Gastroesophageal sphincter (tissue), 4 donors: ENCODE measurements at regions not wholly inside any gene's neighbourhood (a gene's known extent, or its start where the extent isn't known, plus 50 kb on each side); places are given as distances from the start of the nearest gene placed in this dataset.
A peak's percentile ranks its signal among the peaks of the same experiment; 100 is the strongest.

Experiments
- ATAC-seq: fragments of 150-250 bp; one replicate; pipeline ENCODE4 v1.9.1; 2016; ENCODE audit warnings: mild to moderate bottlenecking, moderate library complexity
- H3K27ac ChIP-seq, 4 donors: fragments of 200-600 bp; sonication (generic) in 3 of 4; 1 replicate in 3 of 4; 2 replicates in 1 of 4; pipeline ENCODE4 v1.5.1; 2016 to 2019
- H3K27me3 ChIP-seq: fragments of 200-600 bp; sonication (generic); one replicate; pipeline ENCODE4 v1.5.1; 2019
- H3K36me3 ChIP-seq, 2 donors: fragments of 200-600 bp; sonication (generic); one replicate each; pipeline ENCODE4 v1.5.1; 2019; ENCODE audit warnings: control low read depth in 1 of 2
- H3K4me1 ChIP-seq, 3 donors: fragments of 200-600 bp; sonication (generic); 1 replicate in 2 of 3; 2 replicates in 1 of 3; pipeline ENCODE4 v1.5.1; 2016 to 2019; ENCODE audit warnings: control low read depth in 2 of 3
- H3K4me3 ChIP-seq, 2 donors: fragments of 200-600 bp; sonication (generic); one replicate each; pipeline ENCODE4 v1.5.1; 2019; ENCODE audit warnings: mild to moderate bottlenecking in 1 of 2, moderate library complexity in 1 of 2
- H3K9me3 ChIP-seq, 3 donors: fragments of 200-600 bp; sonication (generic); one replicate each; pipeline ENCODE4 v1.5.1; 2017 to 2019; ENCODE audit warnings: control low read depth in 2 of 3
- EP300 ChIP-seq: sonication (generic); formaldehyde crosslinking; IDR thresholded peaks from one replicate; pipeline ENCODE4 v1.6.1; 2017; ENCODE audit warnings: antibody characterized with exemption, mild to moderate bottlenecking
- POLR2A ChIP-seq, 2 donors: fragments of 450-650 bp; IDR thresholded peaks; one replicate each; pipeline ENCODE4 v1.6.1; 2017; ENCODE audit warnings: antibody characterized with exemption in 2 of 2, mild to moderate bottlenecking in 2 of 2, moderate library complexity in 1 of 2
- POLR2AphosphoS5 ChIP-seq: sonication (generic); formaldehyde crosslinking; IDR thresholded peaks from one replicate; pipeline ENCODE4 v1.6.1; 2017; ENCODE audit warnings: antibody characterized with exemption
- WGBS, 2 donors: methylation state at CpG; one replicate each; pipeline ENCODE4 v1.1.5; 2018; ENCODE audit warnings: low coverage in 1 of 2; 5-methylcytosine and 5-hydroxymethylcytosine counted together
- TF ChIP-seq, protein P1 (sequence below), 4 experiments: fragments of 200-600 bp in 2 of 4; fragments of 450-650 bp in 2 of 4; sonication (generic) in 1 of 4; IDR thresholded peaks; one replicate each; pipeline ENCODE4 v1.5.1; 2017 to 2019; ENCODE audit warnings: antibody characterized with exemption in 4 of 4, mild to moderate bottlenecking in 2 of 4, moderate library complexity in 2 of 4

GRCh38 chrX:124540474-124540873, 194.1 kb downstream of the SH2D1A start:
- Histone ChIP-seq H3K36me3 (no peaks in the 10 kb centered on the region), H3K27ac (no peak overlapping the region), H3K27me3 (no peaks in the 10 kb centered on the region), H3K4me3 (no peak overlapping the region), H3K4me1 (no peaks in the 10 kb centered on the region), H3K9me3 (no peaks in the 10 kb centered on the region)
- 72 to 100% methylated on average over 1 to 5 of the region's 5 CpGs for WGBS, 2 donors
- no peak for TF ChIP-seq POLR2A (IDR thresholded peaks at IDR 0.05)
- no peak for TF ChIP-seq POLR2AphosphoS5
- TF ChIP-seq, protein P1, sequence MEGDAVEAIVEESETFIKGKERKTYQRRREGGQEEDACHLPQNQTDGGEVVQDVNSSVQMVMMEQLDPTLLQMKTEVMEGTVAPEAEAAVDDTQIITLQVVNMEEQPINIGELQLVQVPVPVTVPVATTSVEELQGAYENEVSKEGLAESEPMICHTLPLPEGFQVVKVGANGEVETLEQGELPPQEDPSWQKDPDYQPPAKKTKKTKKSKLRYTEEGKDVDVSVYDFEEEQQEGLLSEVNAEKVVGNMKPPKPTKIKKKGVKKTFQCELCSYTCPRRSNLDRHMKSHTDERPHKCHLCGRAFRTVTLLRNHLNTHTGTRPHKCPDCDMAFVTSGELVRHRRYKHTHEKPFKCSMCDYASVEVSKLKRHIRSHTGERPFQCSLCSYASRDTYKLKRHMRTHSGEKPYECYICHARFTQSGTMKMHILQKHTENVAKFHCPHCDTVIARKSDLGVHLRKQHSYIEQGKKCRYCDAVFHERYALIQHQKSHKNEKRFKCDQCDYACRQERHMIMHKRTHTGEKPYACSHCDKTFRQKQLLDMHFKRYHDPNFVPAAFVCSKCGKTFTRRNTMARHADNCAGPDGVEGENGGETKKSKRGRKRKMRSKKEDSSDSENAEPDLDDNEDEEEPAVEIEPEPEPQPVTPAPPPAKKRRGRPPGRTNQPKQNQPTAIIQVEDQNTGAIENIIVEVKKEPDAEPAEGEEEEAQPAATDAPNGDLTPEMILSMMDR (IDR thresholded peaks at IDR 0.05) = no peak
- no peak for TF ChIP-seq EP300
- no peak for ATAC-seq

DNA sequence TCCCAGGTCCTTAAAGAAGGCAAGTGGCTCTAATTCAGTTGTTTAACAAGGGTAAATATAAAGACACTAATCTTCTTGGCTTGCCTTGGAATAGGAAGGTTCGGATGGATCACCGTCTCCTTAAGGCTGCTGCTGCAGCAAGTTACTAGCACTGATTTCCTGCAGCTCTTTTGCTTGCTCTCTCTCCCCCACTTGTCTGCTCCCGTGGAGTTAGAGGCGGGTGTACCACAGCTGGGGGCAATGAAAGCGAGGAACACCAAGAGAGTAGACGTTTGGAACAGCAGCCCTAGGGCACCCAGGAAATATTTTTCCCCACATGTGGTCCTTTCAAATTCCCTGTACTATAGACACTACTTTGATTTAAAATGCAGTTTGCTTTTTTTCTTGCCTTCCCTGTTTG, 202.2 kb downstream of the SH2D1A start:
- 42% methylated on average over 3 of the region's 6 CpGs; no CpG with 5 or more reads in 1 of the 2 donors for WGBS, 2 donors
- TF ChIP-seq POLR2AphosphoS5 (no peak), EP300 (no peak), POLR2A (IDR thresholded peaks at IDR 0.05) (no peak)
- TF ChIP-seq, protein P1 (IDR thresholded peaks at IDR 0.05) = no peak
- no peak overlapping the region for H3K4me3 ChIP-seq
- no peaks in the 10 kb centered on the region for H3K36me3 ChIP-seq
- no peak for ATAC-seq
- H3K4me1 ChIP-seq = no peaks in the 10 kb centered on the region
- no peak overlapping the region for H3K27ac ChIP-seq
- no peaks in the 10 kb centered on the region for H3K9me3 ChIP-seq
- no peaks in the 10 kb centered on the region for H3K27me3 ChIP-seq

DNA sequence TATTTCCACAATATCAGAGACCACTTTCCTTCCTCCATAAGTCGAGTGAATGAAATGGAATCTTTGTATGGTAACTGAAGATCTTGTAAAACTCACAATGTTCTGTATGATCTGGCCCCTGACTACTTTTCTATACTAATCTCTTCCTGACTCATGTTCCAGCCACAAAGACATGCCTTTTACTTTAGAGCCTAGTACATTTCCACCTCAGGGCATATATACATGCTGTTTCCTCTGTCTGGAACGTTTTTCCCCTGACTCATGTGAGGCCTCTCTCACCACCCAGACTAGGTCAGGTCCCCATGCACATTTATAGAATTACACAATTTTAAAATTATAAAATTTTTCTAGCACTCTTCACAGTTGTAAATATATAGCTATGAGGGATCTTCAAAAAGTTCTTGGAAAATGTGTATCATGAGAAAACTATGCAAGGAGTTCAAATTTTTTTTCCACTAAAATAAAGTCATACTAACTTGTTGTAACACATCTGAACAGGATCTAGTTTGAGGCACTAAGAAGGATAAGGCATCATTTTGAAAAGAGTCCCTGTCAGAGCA, 208.8 kb downstream of the SH2D1A start:
- H3K4me3 ChIP-seq = no peak overlapping the region
- no peak for TF ChIP-seq POLR2AphosphoS5
- TF ChIP-seq, protein P1 (IDR thresholded peaks at IDR 0.05) = no peak
- TF ChIP-seq POLR2A (IDR thresholded peaks at IDR 0.05) = no peak
- TF ChIP-seq EP300 = no peak
- no peak overlapping the region for H3K27ac ChIP-seq
- no peaks in the 10 kb centered on the region for H3K9me3 ChIP-seq
- ATAC-seq = no peak
- H3K27me3 ChIP-seq = no peaks in the 10 kb centered on the region
- no peaks in the 10 kb centered on the region for H3K4me1 ChIP-seq
- H3K36me3 ChIP-seq = no peaks in the 10 kb centered on the region
- WGBS, 2 donors = 36 to 40% methylated on average over 2 of the region's 2 CpGs

DNA sequence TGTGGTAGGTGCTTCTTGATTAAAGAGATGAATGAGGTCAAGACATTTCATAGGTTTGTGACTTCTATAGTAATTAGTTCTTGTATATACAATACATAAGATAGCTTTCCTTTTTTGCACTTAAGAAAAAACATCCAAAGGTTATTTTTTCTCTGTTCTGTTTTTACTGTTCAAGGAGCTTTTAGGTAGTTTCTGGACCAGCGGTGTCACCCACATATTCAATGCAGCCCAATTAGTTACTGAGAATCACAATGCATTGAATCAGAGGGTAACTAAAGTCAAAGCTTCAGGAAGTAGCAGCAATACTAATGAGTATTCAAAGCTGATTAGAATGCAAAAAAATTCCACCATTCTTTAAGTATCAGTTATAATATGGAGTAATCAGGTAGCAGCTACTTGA, 211.6 kb downstream of the SH2D1A start:
- 88 to 90% methylated on average over 1 of the region's 1 CpG for WGBS, 2 donors
- ATAC-seq = no peak

GRCh38 chrX:124573468-124573867, 227.1 kb downstream of the SH2D1A start:
- no peaks in the 10 kb centered on the region for H3K9me3 ChIP-seq
- no peaks in the 10 kb centered on the region for H3K4me1 ChIP-seq
- H3K36me3 ChIP-seq = no peaks in the 10 kb centered on the region
- TF ChIP-seq, protein P1 (IDR thresholded peaks at IDR 0.05) = no peak
- no peak for TF ChIP-seq EP300
- no peak for TF ChIP-seq POLR2A (IDR thresholded peaks at IDR 0.05)
- TF ChIP-seq POLR2AphosphoS5 = no peak
- WGBS, 2 donors = 35 to 50% methylated on average over 2 of the region's 2 CpGs
- no peak overlapping the region for H3K27ac ChIP-seq
- H3K27me3 ChIP-seq = no peaks in the 10 kb centered on the region
- no peak overlapping the region for H3K4me3 ChIP-seq
- ATAC-seq = peak; percentile 74

More for the DNA sequence above, 211.6 kb downstream of the SH2D1A start:
- Histone ChIP-seq H3K27me3 (no peaks in the 10 kb centered on the region), H3K4me1 (no peaks in the 10 kb centered on the region), H3K9me3 (no peaks in the 10 kb centered on the region), H3K27ac (no peak overlapping the region), H3K36me3 (no peaks in the 10 kb centered on the region), H3K4me3 (no peak overlapping the region)
- TF ChIP-seq, protein P1 (IDR thresholded peaks at IDR 0.05) = no peak
- no peak for TF ChIP-seq POLR2A (IDR thresholded peaks at IDR 0.05)
- TF ChIP-seq EP300 = no peak
- no peak for TF ChIP-seq POLR2AphosphoS5
